SK-N-SH (cell line): ENCODE measurements at regions not wholly inside any gene's neighbourhood (a gene's known extent, or its start where the extent isn't known, plus 50 kb on each side); places are given as distances from the start of the nearest gene placed in this dataset.

ENCODE experiments used
- CTCF ChIA-PET: fragments of 300-600, 350-600 bp; formaldehyde crosslinking; extraction: SDS; loops from one replicate; lab custom pipeline; 2021; lab: Yijun Ruan, JAX
- POLR2A ChIA-PET: fragments of 350-600 bp; sonication (Branson Sonifier 250); formaldehyde crosslinking; extraction: SDS; loops from one replicate; lab custom pipeline; 2020; ENCODE audit warnings: antibody characterized with exemption, inconsistent platforms; lab: Yijun Ruan, JAX
- DNase-seq: peaks from one replicate; pipeline ENCODE4 v3.0.0; 2012
- H2AFZ ChIP-seq: fragments of 200-600 bp; sonication (generic); 2 replicates; pipeline ENCODE4 v1.8.1; 2016; ENCODE audit warnings: antibody characterized with exemption, mild to moderate bottlenecking, low read depth
- H3F3A ChIP-seq: fragments of 200-600 bp; sonication (generic); replicated peaks from 2 replicates; pipeline ENCODE3; 2016; ENCODE audit warnings: antibody characterized with exemption, mild to moderate bottlenecking; ENCODE audit not compliant: insufficient read depth
- H3K27ac ChIP-seq, 2 experiments: fragments of 200-500 bp in 1 of 2; fragments of 200-600 bp in 1 of 2; sonication (Bioruptor generic) in 1 of 2; sonication (generic), shearing (Covaris generic) in 1 of 2; 2 replicates each; pipeline versions ENCODE4 v1.5.1 to v1.6.1; 2014 to 2016; ENCODE audit warnings: low read depth in 2 of 2, inconsistent platforms in 1 of 2, low read length in 1 of 2, mild to moderate bottlenecking in 1 of 2, mixed read lengths in 1 of 2
- H3K27me3 ChIP-seq: fragments of 200-600 bp; sonication (generic), shearing (Covaris generic); 2 replicates; pipeline ENCODE4 v1.6.1; 2016; ENCODE audit warnings: mixed run types; ENCODE audit not compliant: insufficient read depth
- H3K36me3 ChIP-seq, 2 experiments: fragments of 200-500 bp in 1 of 2; fragments of 200-600 bp in 1 of 2; sonication (Bioruptor generic) in 1 of 2; sonication (generic) in 1 of 2; replicated peaks in 1 of 2; 2 replicates each; pipeline versions ENCODE3 to v1.5.1; 2014 to 2016; ENCODE audit warnings: low read length in 1 of 2, mild to moderate bottlenecking in 1 of 2; ENCODE audit not compliant: insufficient read depth in 2 of 2, control insufficient read depth in 1 of 2
- H3K4me1 ChIP-seq, 2 experiments: fragments of 200-500 bp in 1 of 2; fragments of 200-600 bp in 1 of 2; sonication (Bioruptor generic) in 1 of 2; sonication (generic), shearing (Covaris generic) in 1 of 2; 2 replicates each; pipeline versions ENCODE4 v1.5.1 to v1.6.1; 2014 to 2016; ENCODE audit warnings: low read depth in 1 of 2, low read length in 1 of 2, mixed run types in 1 of 2; ENCODE audit not compliant: insufficient read depth in 2 of 2, control insufficient read depth in 1 of 2
- H3K4me2 ChIP-seq: fragments of 200-600 bp; sonication (generic), shearing (Covaris generic); 2 replicates; pipeline ENCODE4 v1.6.1; 2017; ENCODE audit warnings: mixed run types
- H3K4me3 ChIP-seq, 2 experiments: fragments of 200-500 bp in 1 of 2; fragments of 200-600 bp in 1 of 2; sonication (Bioruptor generic) in 1 of 2; sonication (generic), shearing (Covaris generic) in 1 of 2; 2 replicates each; pipeline versions ENCODE4 v1.5.1 to v1.8.1; 2014 to 2016; ENCODE audit warnings: low read depth in 2 of 2, inconsistent platforms in 1 of 2, low read length in 1 of 2, mild to moderate bottlenecking in 1 of 2, mixed read lengths in 1 of 2, moderate library complexity in 1 of 2
- H3K79me2 ChIP-seq: fragments of 200-600 bp; sonication (generic); 2 replicates; pipeline ENCODE4 v1.8.1; 2017; ENCODE audit warnings: mild to moderate bottlenecking; ENCODE audit not compliant: insufficient read depth
- H3K9ac ChIP-seq: fragments of 200-600 bp; sonication (generic); 2 replicates; pipeline ENCODE4 v1.6.1; 2017; ENCODE audit warnings: mixed run types
- H3K9me2 ChIP-seq: fragments of 200-600 bp; sonication (generic); 2 replicates; pipeline ENCODE4 v1.6.1; 2017; ENCODE audit warnings: mixed run types
- H3K9me3 ChIP-seq: fragments of 200-600 bp; sonication (generic); 2 replicates; pipeline ENCODE4 v1.6.1; 2017; ENCODE audit warnings: mixed run types, mild to moderate bottlenecking, moderate library complexity
- H4K20me1 ChIP-seq: fragments of 200-600 bp; sonication (generic); 2 replicates; pipeline ENCODE4 v1.6.1; 2017; ENCODE audit warnings: mild to moderate bottlenecking, mixed run types; ENCODE audit not compliant: insufficient read depth
- CTCF ChIP-seq: fragments of 200-600 bp; sonication (generic); IDR thresholded peaks from 2 replicates; pipeline ENCODE4 v1.6.1; 2017; ENCODE audit warnings: antibody characterized with exemption, mild to moderate bottlenecking, moderate library complexity
- GABPA ChIP-seq: IDR thresholded peaks from 2 replicates; pipeline ENCODE4 v1.4.0; 2012; ENCODE audit warnings: low read depth, mild to moderate bottlenecking
- IRF3 ChIP-seq: fragments of 150-350 bp; IDR thresholded peaks from 2 replicates; pipeline ENCODE4 v1.6.1; 2016; ENCODE audit warnings: mild to moderate bottlenecking, low read depth, low read length
- JUND ChIP-seq: IDR thresholded peaks from 2 replicates; pipeline ENCODE4 v1.4.0; 2012
- NRF1 ChIP-seq: IDR thresholded peaks from 2 replicates; pipeline ENCODE4 v1.6.1; 2012; ENCODE audit warnings: low read depth, mild to moderate bottlenecking, low read length
- POLR2AphosphoS5 ChIP-seq: IDR thresholded peaks from 2 replicates; pipeline ENCODE4 v1.6.1; 2012; ENCODE audit warnings: low read depth, low read length
- RCOR1 ChIP-seq: fragments of 150-350 bp; IDR thresholded peaks from 2 replicates; pipeline ENCODE4 v1.6.1; 2017; ENCODE audit warnings: antibody characterized with exemption, low read length
- RFX5 ChIP-seq: IDR thresholded peaks from 2 replicates; pipeline ENCODE4 v1.6.1; 2012; ENCODE audit warnings: mild to moderate bottlenecking, improper control_type of control experiment, low read length
- SMC3 ChIP-seq: IDR thresholded peaks from 2 replicates; pipeline ENCODE4 v1.6.1; 2012; ENCODE audit warnings: low read depth, low read length, improper control_type of control experiment
- TAF1 ChIP-seq: IDR thresholded peaks from 2 replicates; pipeline ENCODE4 v1.6.1; 2012; ENCODE audit warnings: low read depth, mild to moderate bottlenecking, low read length, moderate library complexity, borderline replicate concordance
- TCF12 ChIP-seq: IDR thresholded peaks from 2 replicates; pipeline ENCODE4 v1.4.0; 2012
- TEAD4 ChIP-seq: IDR thresholded peaks from 2 replicates; pipeline ENCODE4 v1.4.0; 2012; ENCODE audit warnings: mild to moderate bottlenecking, borderline replicate concordance; ENCODE audit not compliant: insufficient read depth
- USF2 ChIP-seq: fragments of 150-350 bp; IDR thresholded peaks from 2 replicates; pipeline ENCODE4 v1.6.1; 2017; ENCODE audit warnings: antibody characterized with exemption, low read length, low read depth, borderline replicate concordance
- ZBTB33 ChIP-seq: IDR thresholded peaks from 2 replicates; pipeline ENCODE4 v1.4.0; 2012; ENCODE audit warnings: low read depth, borderline replicate concordance
- WGBS: methylation state at CpG from one replicate; pipeline ENCODE4 v1.1.6; 2017; ENCODE audit warnings: low lambda C conversion rate; 5-methylcytosine and 5-hydroxymethylcytosine counted together
- TF ChIP-seq, protein P1 (sequence below): IDR thresholded peaks from 2 replicates; pipeline ENCODE4 v1.4.0; 2012; ENCODE audit warnings: low read depth, borderline replicate concordance
- TF ChIP-seq, protein P2 (sequence below): IDR thresholded peaks from 2 replicates; pipeline ENCODE4; 2012

DNA sequence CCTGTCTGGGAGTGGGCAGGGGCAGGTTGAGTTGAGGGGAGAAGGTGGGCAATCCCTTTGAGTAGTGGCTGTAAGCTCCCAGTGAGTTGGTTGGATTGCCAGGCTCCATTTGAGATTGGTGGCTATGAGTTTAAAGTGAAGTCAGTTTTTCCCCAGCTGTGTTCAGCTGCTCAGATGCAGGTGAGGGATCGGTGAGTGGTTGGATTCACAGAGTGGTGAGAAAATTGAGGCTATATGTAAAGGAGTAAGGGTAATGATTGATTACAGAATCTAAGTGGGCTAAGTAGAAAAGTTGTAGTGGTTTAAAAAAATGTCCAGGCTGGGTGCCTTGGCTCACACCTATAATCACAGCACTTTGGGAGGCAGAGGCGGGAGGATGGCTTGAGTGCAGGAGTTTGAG lies 68.6 kb downstream of the GLRX5 start:
- H4K20me1 ChIP-seq: no peaks in the 10 kb centered on the region
- no peak overlapping the region for H3K4me2 ChIP-seq
- WGBS: 50% methylated on average over 2 of the region's 2 CpGs
- DNase-seq: no peak
- no peaks in the 10 kb centered on the region for H3K9me3 ChIP-seq
- no peaks in the 10 kb centered on the region for H3F3A ChIP-seq
- H3K4me3 ChIP-seq: no peak overlapping the region
- H3K79me2 ChIP-seq: no peaks in the 10 kb centered on the region
- CTCF ChIA-PET: interaction anchor here (1.1 to 2.0 kb wide), 3 partner anchors 17 to 395 kb away, joined by 3 to 10 read pairs (median 3); no protein-coding TSS in a partner anchor
- H3K27me3 ChIP-seq: no peaks in the 10 kb centered on the region; the same call in 1 of the 2 replicates
- H3K9ac ChIP-seq: no peak overlapping the region
- H2AFZ ChIP-seq: no peak overlapping the region
- POLR2A ChIA-PET: no interaction called here
- H3K9me2 ChIP-seq: no peaks in the 10 kb centered on the region
- no peaks in the 10 kb centered on the region for H3K36me3 ChIP-seq
- TF ChIP-seq, protein P1, sequence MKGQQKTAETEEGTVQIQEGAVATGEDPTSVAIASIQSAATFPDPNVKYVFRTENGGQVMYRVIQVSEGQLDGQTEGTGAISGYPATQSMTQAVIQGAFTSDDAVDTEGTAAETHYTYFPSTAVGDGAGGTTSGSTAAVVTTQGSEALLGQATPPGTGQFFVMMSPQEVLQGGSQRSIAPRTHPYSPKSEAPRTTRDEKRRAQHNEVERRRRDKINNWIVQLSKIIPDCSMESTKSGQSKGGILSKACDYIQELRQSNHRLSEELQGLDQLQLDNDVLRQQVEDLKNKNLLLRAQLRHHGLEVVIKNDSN: no peak
- TF ChIP-seq NRF1 (no peak), TAF1 (no peak), IRF3 (no peak), SMC3 (no peak), RCOR1 (no peak), ZBTB33 (no peak), POLR2AphosphoS5 (no peak), CTCF (no peak), TCF12 (no peak), RFX5 (no peak), JUND (no peak), TEAD4 (no peak), GABPA (no peak), USF2 (no peak)
- TF ChIP-seq, protein P2, sequence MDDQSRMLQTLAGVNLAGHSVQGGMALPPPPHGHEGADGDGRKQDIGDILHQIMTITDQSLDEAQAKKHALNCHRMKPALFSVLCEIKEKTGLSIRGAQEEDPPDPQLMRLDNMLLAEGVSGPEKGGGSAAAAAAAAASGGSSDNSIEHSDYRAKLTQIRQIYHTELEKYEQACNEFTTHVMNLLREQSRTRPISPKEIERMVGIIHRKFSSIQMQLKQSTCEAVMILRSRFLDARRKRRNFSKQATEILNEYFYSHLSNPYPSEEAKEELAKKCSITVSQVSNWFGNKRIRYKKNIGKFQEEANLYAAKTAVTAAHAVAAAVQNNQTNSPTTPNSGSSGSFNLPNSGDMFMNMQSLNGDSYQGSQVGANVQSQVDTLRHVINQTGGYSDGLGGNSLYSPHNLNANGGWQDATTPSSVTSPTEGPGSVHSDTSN: no peak
- TF ChIP-seq, all 33 proteins: peak for 0
- H3K27ac ChIP-seq: no peak overlapping the region
- H3K4me1 ChIP-seq: no peaks in the 10 kb centered on the region
